ENCODE measurements at regions not wholly inside any gene's neighbourhood (a gene's known extent, or its start where the extent isn't known, plus 50 kb on each side); places are given as distances from the start of the nearest gene placed in this dataset.

DNA sequence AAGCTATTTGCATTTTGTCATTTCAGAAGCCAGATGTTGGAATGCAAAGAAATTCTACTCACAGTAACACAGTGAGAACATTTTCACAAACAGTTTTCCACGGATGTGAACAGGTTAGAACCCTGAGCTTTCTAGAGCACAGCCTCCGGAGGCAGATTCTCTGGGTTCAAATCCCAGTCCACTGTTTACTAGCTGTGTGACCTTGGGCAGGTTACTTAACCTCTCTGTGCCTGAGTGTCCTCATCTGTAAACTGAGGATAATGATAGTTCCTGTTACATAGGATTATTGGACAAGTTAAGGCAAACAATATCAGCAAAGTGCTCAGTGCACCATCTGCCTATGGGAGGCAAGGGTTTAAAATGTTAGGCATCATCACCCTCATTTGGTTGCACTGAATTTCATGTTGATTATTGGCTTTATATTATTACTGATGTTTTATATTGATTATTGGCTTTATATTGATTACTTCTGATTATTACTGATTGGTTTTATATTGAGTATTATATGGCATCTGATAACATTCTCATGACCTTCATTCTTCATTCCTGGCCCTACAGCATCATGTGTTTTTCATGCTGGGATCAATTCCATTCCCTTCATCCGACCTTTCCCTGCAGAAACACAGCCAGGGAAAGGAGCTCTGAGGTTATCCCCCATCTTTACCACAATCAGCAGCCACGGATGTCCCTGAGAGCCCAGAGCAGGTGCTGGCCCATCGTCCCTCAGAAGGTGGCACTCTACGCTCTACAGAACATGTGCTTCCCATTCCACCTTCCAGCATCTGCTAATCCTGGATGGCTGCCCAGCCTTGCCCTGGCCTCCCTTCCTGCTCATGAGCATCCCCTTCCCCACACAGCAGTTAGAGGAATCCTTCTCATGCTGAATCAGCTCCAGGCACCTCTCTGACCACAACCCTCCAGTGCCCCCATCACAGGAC lies 283.1 kb downstream of the PREX1 start:
- Histone ChIP-seq H3K9ac (ENCODE audit: low read length in 3 of 3) (no peak overlapping the region), H3K4me3 (ENCODE audit: low read length in 3 of 3) (no peak overlapping the region), H3K9me3 (ENCODE audit: control insufficient read depth in 2 of 3, insufficient read depth in 1 of 3, low read length in 3 of 3) (no peaks in the 10 kb centered on the region), H3K4me1 (ENCODE audit: control insufficient read depth in 2 of 3, insufficient read depth in 2 of 3, low read depth in 1 of 3, low read length in 3 of 3) (peaks cover 0 to 6% (median 5%) of the 10 kb centered on the region in 3 donors), H3K27me3 (ENCODE audit: control insufficient read depth, insufficient read depth, low read length) (no peaks in the 10 kb centered on the region), H3K27ac (ENCODE audit: low read depth in 2 of 2, low read length in 2 of 2) (no peak overlapping the region), H3K36me3 (ENCODE audit: control insufficient read depth in 2 of 3, insufficient read depth in 3 of 3, low read length in 3 of 3) (no peaks in the 10 kb centered on the region)
- no peak for FAIRE-seq
- intact Hi-C loops (cut with DNase I) = no loop called here
- DNase-seq = peak in 1 of 5 donors; percentile 16
- TF ChIP-seq, protein P1, sequence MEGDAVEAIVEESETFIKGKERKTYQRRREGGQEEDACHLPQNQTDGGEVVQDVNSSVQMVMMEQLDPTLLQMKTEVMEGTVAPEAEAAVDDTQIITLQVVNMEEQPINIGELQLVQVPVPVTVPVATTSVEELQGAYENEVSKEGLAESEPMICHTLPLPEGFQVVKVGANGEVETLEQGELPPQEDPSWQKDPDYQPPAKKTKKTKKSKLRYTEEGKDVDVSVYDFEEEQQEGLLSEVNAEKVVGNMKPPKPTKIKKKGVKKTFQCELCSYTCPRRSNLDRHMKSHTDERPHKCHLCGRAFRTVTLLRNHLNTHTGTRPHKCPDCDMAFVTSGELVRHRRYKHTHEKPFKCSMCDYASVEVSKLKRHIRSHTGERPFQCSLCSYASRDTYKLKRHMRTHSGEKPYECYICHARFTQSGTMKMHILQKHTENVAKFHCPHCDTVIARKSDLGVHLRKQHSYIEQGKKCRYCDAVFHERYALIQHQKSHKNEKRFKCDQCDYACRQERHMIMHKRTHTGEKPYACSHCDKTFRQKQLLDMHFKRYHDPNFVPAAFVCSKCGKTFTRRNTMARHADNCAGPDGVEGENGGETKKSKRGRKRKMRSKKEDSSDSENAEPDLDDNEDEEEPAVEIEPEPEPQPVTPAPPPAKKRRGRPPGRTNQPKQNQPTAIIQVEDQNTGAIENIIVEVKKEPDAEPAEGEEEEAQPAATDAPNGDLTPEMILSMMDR (IDR thresholded peaks at IDR 0.05; ENCODE audit: borderline replicate concordance, extremely low read depth, insufficient read depth) = no peak

DNA sequence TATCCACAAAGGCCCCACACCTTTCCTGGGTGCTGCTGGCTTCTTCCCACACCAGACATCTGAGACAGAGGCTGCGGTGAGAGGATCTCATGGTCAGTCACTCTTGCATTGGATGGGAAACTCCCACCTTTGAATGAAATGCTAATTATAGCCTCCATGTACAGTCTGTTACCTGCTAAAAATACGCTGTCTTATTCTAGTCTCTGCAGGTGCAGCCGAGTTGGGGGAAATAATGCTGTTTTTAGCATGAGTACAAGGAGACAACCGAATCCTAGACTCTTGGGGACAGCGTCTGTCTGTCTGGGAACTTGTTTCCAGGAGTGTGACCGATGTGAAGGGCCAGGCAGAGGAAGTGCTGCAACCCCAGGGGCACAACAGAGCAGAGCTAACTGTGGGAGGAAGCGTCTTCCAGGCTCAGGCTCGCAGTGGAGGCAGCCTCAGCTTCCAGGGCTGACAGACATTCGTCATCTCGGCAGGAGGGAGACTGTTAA lies 286.2 kb downstream of the PREX1 start:
- Histone ChIP-seq H3K27ac (ENCODE audit: low read depth in 2 of 2, low read length in 2 of 2) (no peak overlapping the region), H3K36me3 (ENCODE audit: control insufficient read depth in 2 of 3, insufficient read depth in 3 of 3, low read length in 3 of 3) (no peaks in the 10 kb centered on the region), H3K4me1 (ENCODE audit: control insufficient read depth in 2 of 3, insufficient read depth in 2 of 3, low read depth in 1 of 3, low read length in 3 of 3) (peaks cover 0 to 9% (median 6%) of the 10 kb centered on the region in 3 donors), H3K27me3 (ENCODE audit: control insufficient read depth, insufficient read depth, low read length) (no peaks in the 10 kb centered on the region), H3K9me3 (ENCODE audit: control insufficient read depth in 2 of 3, insufficient read depth in 1 of 3, low read length in 3 of 3) (no peaks in the 10 kb centered on the region), H3K4me3 (ENCODE audit: low read length in 3 of 3) (no peak overlapping the region), H3K9ac (ENCODE audit: low read length in 3 of 3) (no peak overlapping the region)
- TF ChIP-seq, protein P1 (IDR thresholded peaks at IDR 0.05; ENCODE audit: borderline replicate concordance, extremely low read depth, insufficient read depth) = no peak
- FAIRE-seq = no peak
- intact Hi-C loops (cut with DNase I) = no loop called here
- DNase-seq = peak in 2 of 5 donors; percentile 35 to 44

DNA sequence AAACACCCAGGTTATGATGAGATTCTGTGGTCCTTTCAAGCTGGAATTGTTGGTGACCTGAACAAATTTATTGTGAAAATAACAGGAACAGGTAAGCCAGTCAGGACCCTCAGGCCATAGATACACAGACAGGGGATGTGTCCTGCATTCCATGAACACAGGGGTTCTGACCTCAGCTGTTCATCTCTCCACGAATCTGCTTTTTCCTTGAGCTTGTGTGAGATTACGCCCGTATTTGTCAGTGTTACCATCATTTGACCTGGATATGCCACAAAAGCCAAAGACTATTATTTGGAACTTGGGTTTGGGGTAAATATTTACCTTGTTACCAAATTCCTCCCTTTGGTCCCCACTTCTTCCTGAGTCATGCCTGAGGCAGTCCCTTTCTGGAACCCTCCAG lies 288.9 kb downstream of the PREX1 start:
- Histone ChIP-seq H3K4me3 (ENCODE audit: low read length in 3 of 3) (no peak overlapping the region), H3K9ac (ENCODE audit: low read length in 3 of 3) (no peak overlapping the region), H3K27ac (ENCODE audit: low read depth in 2 of 2, low read length in 2 of 2) (no peak overlapping the region), H3K9me3 (ENCODE audit: control insufficient read depth in 2 of 3, insufficient read depth in 1 of 3, low read length in 3 of 3) (no peaks in the 10 kb centered on the region), H3K36me3 (ENCODE audit: control insufficient read depth in 2 of 3, insufficient read depth in 3 of 3, low read length in 3 of 3) (no peaks in the 10 kb centered on the region), H3K27me3 (ENCODE audit: control insufficient read depth, insufficient read depth, low read length) (no peaks in the 10 kb centered on the region), H3K4me1 (ENCODE audit: control insufficient read depth in 2 of 3, insufficient read depth in 2 of 3, low read depth in 1 of 3, low read length in 3 of 3) (peaks cover 0 to 9% (median 5%) of the 10 kb centered on the region in 3 donors)
- TF ChIP-seq, protein P1 (IDR thresholded peaks at IDR 0.05; ENCODE audit: borderline replicate concordance, extremely low read depth, insufficient read depth) = no peak
- intact Hi-C loops (cut with DNase I) = no loop called here
- FAIRE-seq (no peak), DNase-seq (no peak)
